Neural progenitor cell (in vitro differentiated cells): ENCODE measurements at regions not wholly inside any gene's neighbourhood (a gene's known extent, or its start where the extent isn't known, plus 50 kb on each side); places are given as distances from the start of the nearest gene placed in this dataset.
"Not testable (repeated sequence)": the region's sequence is repeated elsewhere in the genome, so short reads cannot be mapped to it uniquely, and the experiment has no call there.

Experiments
- DNase-seq: peaks from one replicate; pipeline ENCODE4 v3.0.0-alpha.2; 2016; ENCODE audit warnings: low spot score
- H2AFZ ChIP-seq: fragments of 200-600 bp; sonication (generic); replicated peaks from 2 replicates; pipeline ENCODE4 v1.6.1; 2016; ENCODE audit warnings: antibody characterized with exemption
- H3F3A ChIP-seq: fragments of 200-600 bp; sonication (generic); 2 replicates; pipeline ENCODE4 v1.6.1; 2016; ENCODE audit warnings: antibody characterized with exemption, low read depth
- H3K27ac ChIP-seq: fragments of 200-600 bp; sonication (generic); 2 replicates; pipeline ENCODE4 v1.5.1; 2016; ENCODE audit warnings: mild to moderate bottlenecking
- H3K27me3 ChIP-seq: fragments of 200-600 bp; sonication (generic); 2 replicates; pipeline ENCODE4 v1.6.1; 2016; ENCODE audit warnings: mild to moderate bottlenecking, moderate library complexity
- H3K36me3 ChIP-seq: fragments of 200-600 bp; sonication (generic); 2 replicates; pipeline ENCODE4 v1.5.1; 2016
- H3K4me1 ChIP-seq: fragments of 200-600 bp; sonication (generic); 2 replicates; pipeline ENCODE4 v1.6.1; 2016; ENCODE audit warnings: mixed run types
- H3K4me2 ChIP-seq: fragments of 200-600 bp; sonication (generic); 2 replicates; pipeline ENCODE4 v1.6.1; 2016
- H3K4me3 ChIP-seq: fragments of 200-600 bp; sonication (generic); 2 replicates; pipeline ENCODE4 v1.5.1; 2016
- H3K79me2 ChIP-seq: fragments of 200-600 bp; sonication (generic); 2 replicates; pipeline ENCODE4 v1.6.1; 2016; ENCODE audit warnings: low read depth
- H3K9ac ChIP-seq: fragments of 200-600 bp; sonication (generic); 2 replicates; pipeline ENCODE4 v1.6.1; 2016
- H3K9me3 ChIP-seq: fragments of 200-600 bp; sonication (generic); 2 replicates; pipeline ENCODE4 v1.5.1; 2016; ENCODE audit warnings: low read depth
- H4K20me1 ChIP-seq: fragments of 200-600 bp; sonication (generic); 2 replicates; pipeline ENCODE4 v1.6.1; 2016; ENCODE audit warnings: low read depth
- H3K27ac Mint-ChIP-seq: 3 replicates; pipeline ENCODE4 v1.8.0; 2021; ENCODE audit warnings: mixed read lengths
- H3K27me3 Mint-ChIP-seq: 2 replicates; pipeline ENCODE4 v1.8.0; 2022; ENCODE audit warnings: low read depth, mild to moderate bottlenecking, inconsistent platforms, moderate library complexity, mixed read lengths; ENCODE audit not compliant: insufficient read depth
- H3K36me3 Mint-ChIP-seq: 3 replicates; pipeline ENCODE4 v1.8.0; 2021; ENCODE audit warnings: mixed read lengths
- H3K4me1 Mint-ChIP-seq: 3 replicates; pipeline ENCODE4 v1.8.0; 2021; ENCODE audit warnings: mixed read lengths
- H3K4me3 Mint-ChIP-seq: 3 replicates; pipeline ENCODE4 v1.8.0; 2021; ENCODE audit warnings: mild to moderate bottlenecking, moderate library complexity, mixed read lengths
- H3K9me3 Mint-ChIP-seq: 3 replicates; pipeline ENCODE4 v1.8.0; 2020; ENCODE audit warnings: mixed read lengths
- TF ChIP-seq, protein P1 (sequence below): fragments of 200-600 bp; sonication (generic); IDR thresholded peaks from 2 replicates; pipeline ENCODE4 v1.5.1; 2017; ENCODE audit warnings: antibody characterized with exemption, mild to moderate bottlenecking

DNA sequence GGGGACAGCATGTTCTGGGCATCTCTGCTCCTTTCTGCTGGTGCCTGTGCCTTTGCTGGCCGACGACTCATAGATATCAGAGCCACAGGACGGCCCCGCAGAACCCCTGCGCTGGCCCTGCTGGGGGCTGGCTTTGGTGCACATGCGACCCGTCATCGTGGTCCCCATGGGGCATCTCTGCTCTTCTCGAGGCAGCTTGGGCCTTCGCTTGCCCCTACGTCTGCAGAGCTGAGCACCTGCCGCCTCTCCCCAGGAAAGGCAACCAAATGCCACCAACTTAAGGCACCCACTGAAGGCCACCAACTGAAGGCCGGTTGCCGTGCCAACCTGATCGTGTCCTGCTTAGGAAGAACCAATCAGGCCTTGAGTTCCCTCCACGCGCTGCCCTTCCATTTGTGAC lies 153.1 kb downstream of the FOXD4L6 start:
- H3K36me3 Mint-ChIP-seq, H3K4me3 ChIP-seq, H3F3A ChIP-seq, DNase-seq, H3K27ac ChIP-seq, H3K27me3 Mint-ChIP-seq, H3K36me3 ChIP-seq, H3K9me3 ChIP-seq, H2AFZ ChIP-seq, H3K4me1 Mint-ChIP-seq, H3K4me1 ChIP-seq, H3K79me2 ChIP-seq, H3K4me2 ChIP-seq, H3K9ac ChIP-seq, H3K9me3 Mint-ChIP-seq, H4K20me1 ChIP-seq, H3K4me3 Mint-ChIP-seq, H3K27ac Mint-ChIP-seq: not testable (repeated sequence)
- peaks cover 84% of the 10 kb centered on the region for H3K27me3 ChIP-seq

DNA sequence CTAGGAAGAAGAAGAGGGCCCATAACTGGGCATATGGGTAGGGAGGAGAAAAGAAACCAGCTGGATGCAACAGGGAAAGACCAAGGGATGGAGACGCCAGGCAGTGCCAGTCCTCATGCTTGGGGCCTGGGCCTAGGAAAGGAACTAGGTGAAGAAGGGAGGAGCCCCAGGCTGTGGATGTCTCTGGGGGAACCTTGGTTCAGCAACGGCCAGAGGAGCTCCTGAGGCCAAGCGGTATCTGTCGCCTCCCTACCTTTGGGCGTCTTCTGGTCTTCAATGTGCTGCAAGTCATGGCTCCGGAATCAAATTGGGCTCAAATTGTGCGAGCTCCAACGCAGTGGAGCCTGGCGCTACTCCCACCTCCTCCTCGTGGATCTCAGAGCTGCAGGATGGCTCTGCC lies 153.6 kb downstream of the FOXD4L6 start:
- not testable (repeated sequence) for H3K36me3 Mint-ChIP-seq, H3K27me3 Mint-ChIP-seq

DNA sequence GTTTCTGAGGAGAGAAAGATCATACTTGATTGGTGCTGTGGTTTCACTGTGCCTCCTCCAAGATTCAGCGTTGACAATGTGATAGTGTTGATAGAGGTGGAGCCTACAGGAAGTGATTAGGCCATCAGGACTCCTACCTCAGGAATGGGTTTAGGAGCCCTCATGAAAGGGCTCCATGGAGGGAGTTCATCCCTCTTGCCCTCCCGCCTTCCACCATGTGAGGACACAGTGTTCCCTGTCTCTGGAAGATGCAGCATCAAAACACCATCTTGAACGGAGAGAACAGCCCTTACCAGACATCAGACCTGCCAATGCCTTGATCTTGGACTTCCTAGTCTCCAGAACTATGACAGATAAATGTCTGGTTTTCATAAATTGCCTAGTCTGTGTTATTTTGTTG lies 156.7 kb downstream of the FOXD4L6 start:
- not testable (repeated sequence) for H3K79me2 ChIP-seq, H3K36me3 ChIP-seq, H3K27me3 Mint-ChIP-seq, H3K4me1 Mint-ChIP-seq, H3K27ac ChIP-seq, H3K4me1 ChIP-seq, H3K9ac ChIP-seq, DNase-seq, H2AFZ ChIP-seq, H3F3A ChIP-seq, H3K27ac Mint-ChIP-seq, H4K20me1 ChIP-seq, H3K36me3 Mint-ChIP-seq, H3K9me3 ChIP-seq, H3K9me3 Mint-ChIP-seq, H3K4me3 Mint-ChIP-seq, H3K4me2 ChIP-seq, H3K4me3 ChIP-seq
- H3K27me3 ChIP-seq, result peaks cover 81% of the 10 kb centered on the region

More for the DNA sequence above, 153.6 kb downstream of the FOXD4L6 start:
- not testable (repeated sequence) for H3K27ac ChIP-seq, H3K4me3 Mint-ChIP-seq, H3K36me3 ChIP-seq, H3K9me3 ChIP-seq, DNase-seq, H3K4me1 Mint-ChIP-seq, H4K20me1 ChIP-seq, H3K4me2 ChIP-seq, H2AFZ ChIP-seq, H3K4me1 ChIP-seq, H3F3A ChIP-seq, H3K4me3 ChIP-seq, H3K9me3 Mint-ChIP-seq, H3K27ac Mint-ChIP-seq, H3K9ac ChIP-seq, H3K79me2 ChIP-seq
- H3K27me3 ChIP-seq, result peaks cover 83% of the 10 kb centered on the region

DNA sequence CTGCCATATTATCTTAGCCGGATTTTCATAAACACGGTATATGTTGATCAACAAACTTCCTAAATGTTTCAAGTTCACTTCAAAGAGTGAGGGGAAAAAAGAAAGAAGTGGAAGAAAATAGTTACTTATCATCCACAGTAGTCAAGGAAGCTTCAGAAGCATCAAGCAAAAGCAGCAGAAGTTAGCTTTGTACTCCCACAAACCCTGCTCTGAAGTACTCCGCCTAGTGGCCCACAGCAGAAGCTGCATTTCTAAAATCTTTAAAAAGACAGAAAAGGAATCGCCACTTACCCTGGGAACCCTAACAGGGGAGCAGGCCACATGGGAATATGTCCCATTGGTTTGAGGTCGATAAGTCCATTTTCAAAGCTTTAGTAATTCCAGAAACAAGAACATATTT lies 158.1 kb downstream of the FOXD4L6 start:
- DNase-seq, H3K36me3 Mint-ChIP-seq, H3K27ac ChIP-seq, H3K9ac ChIP-seq, H3K4me3 Mint-ChIP-seq, H3K27me3 Mint-ChIP-seq, H3K9me3 ChIP-seq, H3K4me2 ChIP-seq, H4K20me1 ChIP-seq, H3K4me3 ChIP-seq, H3K36me3 ChIP-seq, H3K27ac Mint-ChIP-seq, H3F3A ChIP-seq, H3K4me1 Mint-ChIP-seq, H2AFZ ChIP-seq, H3K79me2 ChIP-seq, H3K4me1 ChIP-seq, H3K9me3 Mint-ChIP-seq: not testable (repeated sequence)
- TF ChIP-seq, protein P1, sequence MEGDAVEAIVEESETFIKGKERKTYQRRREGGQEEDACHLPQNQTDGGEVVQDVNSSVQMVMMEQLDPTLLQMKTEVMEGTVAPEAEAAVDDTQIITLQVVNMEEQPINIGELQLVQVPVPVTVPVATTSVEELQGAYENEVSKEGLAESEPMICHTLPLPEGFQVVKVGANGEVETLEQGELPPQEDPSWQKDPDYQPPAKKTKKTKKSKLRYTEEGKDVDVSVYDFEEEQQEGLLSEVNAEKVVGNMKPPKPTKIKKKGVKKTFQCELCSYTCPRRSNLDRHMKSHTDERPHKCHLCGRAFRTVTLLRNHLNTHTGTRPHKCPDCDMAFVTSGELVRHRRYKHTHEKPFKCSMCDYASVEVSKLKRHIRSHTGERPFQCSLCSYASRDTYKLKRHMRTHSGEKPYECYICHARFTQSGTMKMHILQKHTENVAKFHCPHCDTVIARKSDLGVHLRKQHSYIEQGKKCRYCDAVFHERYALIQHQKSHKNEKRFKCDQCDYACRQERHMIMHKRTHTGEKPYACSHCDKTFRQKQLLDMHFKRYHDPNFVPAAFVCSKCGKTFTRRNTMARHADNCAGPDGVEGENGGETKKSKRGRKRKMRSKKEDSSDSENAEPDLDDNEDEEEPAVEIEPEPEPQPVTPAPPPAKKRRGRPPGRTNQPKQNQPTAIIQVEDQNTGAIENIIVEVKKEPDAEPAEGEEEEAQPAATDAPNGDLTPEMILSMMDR, result peak; percentile 47
- H3K27me3 ChIP-seq, result peaks cover 86% of the 10 kb centered on the region

DNA sequence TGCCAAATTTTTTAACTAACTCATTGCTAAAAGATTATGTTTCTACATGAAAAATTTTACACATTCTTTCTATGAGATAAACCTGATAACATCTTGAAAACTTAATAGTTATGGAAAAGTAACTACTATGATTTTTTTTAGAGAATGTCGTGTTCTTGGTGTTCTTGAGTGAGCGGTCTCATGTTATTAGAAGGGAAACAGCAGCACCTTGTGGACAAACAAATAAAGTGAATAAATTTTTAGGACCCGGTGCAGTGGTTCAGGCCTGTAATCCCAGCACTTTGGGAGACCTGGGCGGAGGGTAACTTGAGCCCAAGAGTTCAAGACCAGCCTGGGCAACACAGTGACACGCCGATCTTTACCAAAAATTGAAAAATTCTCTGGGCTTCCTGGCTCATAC lies 166.0 kb downstream of the FOXD4L6 start:
- not testable (repeated sequence) for H3K4me1 ChIP-seq, H3K27ac Mint-ChIP-seq, H3K4me2 ChIP-seq, H3K4me1 Mint-ChIP-seq, H3K9me3 ChIP-seq, H3K4me3 Mint-ChIP-seq, H3K79me2 ChIP-seq, H3K36me3 Mint-ChIP-seq, H3K36me3 ChIP-seq, H3K4me3 ChIP-seq, H3K9ac ChIP-seq, H3K27me3 Mint-ChIP-seq, H3K9me3 Mint-ChIP-seq, H3K27ac ChIP-seq, H4K20me1 ChIP-seq, H2AFZ ChIP-seq, DNase-seq, H3F3A ChIP-seq
- TF ChIP-seq, protein P1, result peak; percentile 32
- H3K27me3 ChIP-seq, result peaks cover 70% of the 10 kb centered on the region
